PFSK-1 (cell line): ENCODE measurements at regions not wholly inside any gene's neighbourhood (a gene's known extent, or its start where the extent isn't known, plus 50 kb on each side); places are given as distances from the start of the nearest gene placed in this dataset.
A peak's percentile ranks its signal among the peaks of the same experiment; 100 is the strongest.

Experiments
- FOXP2 ChIP-seq: optimal IDR thresholded peaks from 2 replicates; pipeline ENCODE3; 2011; ENCODE audit warnings: borderline replicate concordance, control low read depth, inconsistent platforms; ENCODE audit not compliant: insufficient read depth; ENCODE audit errors: extremely low read length, extremely low read depth
- POLR2AphosphoS5 ChIP-seq: IDR thresholded peaks from 2 replicates; pipeline ENCODE4 v1.6.1; 2012; ENCODE audit warnings: low read depth, mild to moderate bottlenecking, control low read depth, low read length, moderate library complexity
- SIN3A ChIP-seq: IDR thresholded peaks from 2 replicates; pipeline ENCODE4 v1.6.1; 2012; ENCODE audit warnings: mild to moderate bottlenecking, low read length, moderate library complexity, borderline replicate concordance; ENCODE audit not compliant: insufficient read depth
- TAF1 ChIP-seq: IDR thresholded peaks from 2 replicates; pipeline ENCODE4 v1.6.1; 2012; ENCODE audit warnings: low read length, control low read depth, borderline replicate concordance; ENCODE audit not compliant: insufficient read depth
- TF ChIP-seq, protein P1 (sequence below), 2 experiments: IDR thresholded peaks; 2 replicates each; pipeline versions ENCODE4 v1.6.1 to v1.8.0; 2011 to 2012; ENCODE audit warnings: low read depth in 2 of 2, low read length in 2 of 2, control low read depth in 1 of 2, inconsistent platforms in 1 of 2, mild to moderate bottlenecking in 1 of 2, moderate library complexity in 1 of 2; ENCODE audit not compliant: insufficient read depth in 1 of 2

DNA sequence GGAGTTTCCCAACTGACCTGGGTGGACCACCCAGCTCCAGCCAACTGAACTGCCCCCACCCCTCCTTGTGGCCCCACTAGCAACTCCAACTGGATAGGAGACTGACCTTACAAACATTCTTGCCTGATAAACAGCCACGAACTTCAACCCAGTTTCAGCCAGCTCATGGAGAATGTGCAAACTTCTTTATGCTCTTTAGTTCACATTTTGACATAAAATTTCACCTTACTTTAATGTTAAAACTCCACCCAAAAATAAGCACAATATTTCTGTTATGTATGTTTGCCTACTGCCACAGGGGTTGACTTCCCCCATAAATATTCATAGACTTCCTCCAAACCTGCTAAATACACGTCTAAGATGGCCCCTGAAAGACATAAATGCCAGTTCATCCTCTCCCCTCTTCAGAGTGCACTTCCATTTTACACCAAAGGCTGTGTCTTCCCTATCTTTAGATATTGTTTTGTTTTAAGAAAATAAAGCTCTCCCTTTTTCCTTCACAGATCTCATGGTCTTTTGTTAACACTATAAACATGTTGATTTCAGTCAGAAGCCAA, 643.7 kb downstream of the EPM2A start:
- no peak for TF ChIP-seq FOXP2
- TF ChIP-seq, protein P1, sequence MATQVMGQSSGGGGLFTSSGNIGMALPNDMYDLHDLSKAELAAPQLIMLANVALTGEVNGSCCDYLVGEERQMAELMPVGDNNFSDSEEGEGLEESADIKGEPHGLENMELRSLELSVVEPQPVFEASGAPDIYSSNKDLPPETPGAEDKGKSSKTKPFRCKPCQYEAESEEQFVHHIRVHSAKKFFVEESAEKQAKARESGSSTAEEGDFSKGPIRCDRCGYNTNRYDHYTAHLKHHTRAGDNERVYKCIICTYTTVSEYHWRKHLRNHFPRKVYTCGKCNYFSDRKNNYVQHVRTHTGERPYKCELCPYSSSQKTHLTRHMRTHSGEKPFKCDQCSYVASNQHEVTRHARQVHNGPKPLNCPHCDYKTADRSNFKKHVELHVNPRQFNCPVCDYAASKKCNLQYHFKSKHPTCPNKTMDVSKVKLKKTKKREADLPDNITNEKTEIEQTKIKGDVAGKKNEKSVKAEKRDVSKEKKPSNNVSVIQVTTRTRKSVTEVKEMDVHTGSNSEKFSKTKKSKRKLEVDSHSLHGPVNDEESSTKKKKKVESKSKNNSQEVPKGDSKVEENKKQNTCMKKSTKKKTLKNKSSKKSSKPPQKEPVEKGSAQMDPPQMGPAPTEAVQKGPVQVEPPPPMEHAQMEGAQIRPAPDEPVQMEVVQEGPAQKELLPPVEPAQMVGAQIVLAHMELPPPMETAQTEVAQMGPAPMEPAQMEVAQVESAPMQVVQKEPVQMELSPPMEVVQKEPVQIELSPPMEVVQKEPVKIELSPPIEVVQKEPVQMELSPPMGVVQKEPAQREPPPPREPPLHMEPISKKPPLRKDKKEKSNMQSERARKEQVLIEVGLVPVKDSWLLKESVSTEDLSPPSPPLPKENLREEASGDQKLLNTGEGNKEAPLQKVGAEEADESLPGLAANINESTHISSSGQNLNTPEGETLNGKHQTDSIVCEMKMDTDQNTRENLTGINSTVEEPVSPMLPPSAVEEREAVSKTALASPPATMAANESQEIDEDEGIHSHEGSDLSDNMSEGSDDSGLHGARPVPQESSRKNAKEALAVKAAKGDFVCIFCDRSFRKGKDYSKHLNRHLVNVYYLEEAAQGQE (IDR thresholded peaks at IDR 0.05; ENCODE audit: insufficient read depth in 1 of 2, low read depth in 2 of 2, low read length in 2 of 2) = no peak
- TF ChIP-seq SIN3A = no peak
- no peak for TF ChIP-seq TAF1
- no peak for TF ChIP-seq POLR2AphosphoS5

DNA sequence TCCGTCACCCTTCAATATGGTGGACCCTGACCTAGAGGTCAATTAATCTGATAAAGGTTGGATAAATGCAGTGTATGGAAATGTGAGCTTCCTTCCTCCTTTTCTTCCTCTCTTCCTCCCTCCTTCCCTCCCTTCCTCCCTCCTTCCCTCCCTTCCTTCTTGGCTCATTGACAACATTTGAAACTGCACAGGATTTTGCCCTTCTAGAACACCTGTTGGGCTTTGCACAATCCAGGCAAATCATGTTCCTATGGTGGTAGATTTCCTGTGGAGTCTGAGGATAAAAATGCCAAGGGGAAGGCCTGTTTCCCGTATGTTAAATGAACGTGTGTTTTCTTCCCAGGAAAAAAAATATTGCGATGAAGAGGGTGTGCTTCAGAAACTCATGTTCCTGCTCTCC, 642.8 kb downstream of the EPM2A start:
- TF ChIP-seq POLR2AphosphoS5 = no peak

DNA sequence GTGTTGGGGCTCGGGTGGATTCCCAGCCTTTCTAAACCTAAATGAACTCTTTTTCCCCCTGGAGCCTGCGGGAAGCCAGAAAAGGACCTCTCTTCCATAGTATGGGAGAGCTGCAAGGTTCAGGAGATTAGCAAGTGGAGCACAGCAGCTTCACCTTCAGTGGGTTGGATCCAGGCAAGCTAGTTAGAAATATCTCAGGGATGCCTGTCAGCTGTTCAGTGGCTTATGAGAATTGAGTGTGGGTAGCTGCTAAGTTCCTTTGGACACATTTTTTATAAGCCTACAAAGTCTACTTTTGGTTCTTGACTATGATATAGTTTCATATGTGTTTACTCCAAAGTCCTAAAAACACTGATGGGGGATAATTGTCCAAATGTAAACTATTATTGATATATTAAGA, 642.1 kb downstream of the EPM2A start:
- TF ChIP-seq, protein P1 (IDR thresholded peaks at IDR 0.05; ENCODE audit: insufficient read depth in 1 of 2, low read depth in 2 of 2, low read length in 2 of 2) = no peak
- no peak for TF ChIP-seq POLR2AphosphoS5
- TF ChIP-seq TAF1 = no peak
- TF ChIP-seq SIN3A = no peak
- TF ChIP-seq FOXP2 = no peak

DNA sequence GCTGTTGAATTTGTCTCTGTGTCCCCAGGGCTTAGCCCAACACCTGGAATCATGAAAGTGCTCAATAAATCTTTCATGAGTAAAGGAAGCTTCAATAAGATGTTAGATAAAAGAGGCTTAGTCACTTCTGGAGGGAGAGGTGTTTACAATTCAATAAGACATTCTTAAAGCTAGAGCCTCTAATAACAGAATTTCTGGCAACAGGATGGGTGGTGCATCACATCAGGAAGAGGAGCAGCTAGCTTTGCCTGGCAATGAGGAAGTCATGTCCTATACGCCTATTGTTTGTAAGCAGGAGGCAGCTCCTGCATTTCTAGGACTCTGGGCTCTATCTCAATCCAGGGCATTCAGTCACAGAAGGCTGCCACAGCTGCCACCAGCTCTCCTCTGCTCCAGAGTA, 638.5 kb downstream of the EPM2A start:
- TF ChIP-seq SIN3A (0 out of 2 replicates have a peak, but pooled peaks have one; percentile 7), FOXP2 (no peak)

DNA sequence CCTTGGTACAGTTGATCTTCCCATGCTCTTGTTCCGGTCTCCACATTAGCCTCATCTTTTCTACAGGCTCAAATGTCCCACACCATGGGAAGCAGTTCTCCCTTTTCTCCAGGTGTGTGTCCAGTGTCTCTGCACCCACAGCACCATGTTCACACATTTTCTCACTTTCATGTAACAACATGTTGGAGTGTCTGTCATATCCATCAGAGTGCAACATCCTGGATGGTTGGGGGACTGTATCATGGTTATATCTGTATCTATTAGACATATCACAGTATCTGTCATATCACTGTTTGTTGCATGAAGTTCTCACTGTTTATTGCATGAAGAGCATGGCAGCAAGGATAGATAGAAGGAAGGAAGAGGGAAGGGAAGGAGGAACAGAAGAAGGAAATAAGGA, 635.6 kb downstream of the EPM2A start:
- TF ChIP-seq POLR2AphosphoS5 = no peak

DNA sequence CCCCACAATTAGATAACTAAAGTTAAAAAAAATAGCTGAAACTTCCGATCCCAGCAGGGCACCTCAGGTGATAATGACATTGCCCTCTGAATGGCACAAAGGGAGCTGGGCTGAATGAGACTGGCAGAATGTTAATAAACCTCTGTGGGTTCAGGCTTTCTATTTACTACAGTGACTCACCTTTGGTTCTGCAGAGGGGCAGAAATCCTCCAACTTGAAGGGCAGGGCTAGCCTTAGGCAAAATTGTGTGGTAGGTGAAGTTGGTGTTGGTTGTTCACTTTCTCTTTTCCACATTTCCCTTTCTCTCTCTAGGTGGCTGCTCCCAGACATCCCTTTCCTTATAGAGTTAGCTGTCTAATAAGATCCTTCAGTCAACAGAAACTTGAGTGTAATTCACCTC, 625.2 kb downstream of the EPM2A start:
- no peak for TF ChIP-seq FOXP2
- no peak for TF ChIP-seq TAF1
- TF ChIP-seq, protein P1 (IDR thresholded peaks at IDR 0.05; ENCODE audit: insufficient read depth in 1 of 2, low read depth in 2 of 2, low read length in 2 of 2) = no peak
- TF ChIP-seq POLR2AphosphoS5 = no peak
- TF ChIP-seq SIN3A = no peak

DNA sequence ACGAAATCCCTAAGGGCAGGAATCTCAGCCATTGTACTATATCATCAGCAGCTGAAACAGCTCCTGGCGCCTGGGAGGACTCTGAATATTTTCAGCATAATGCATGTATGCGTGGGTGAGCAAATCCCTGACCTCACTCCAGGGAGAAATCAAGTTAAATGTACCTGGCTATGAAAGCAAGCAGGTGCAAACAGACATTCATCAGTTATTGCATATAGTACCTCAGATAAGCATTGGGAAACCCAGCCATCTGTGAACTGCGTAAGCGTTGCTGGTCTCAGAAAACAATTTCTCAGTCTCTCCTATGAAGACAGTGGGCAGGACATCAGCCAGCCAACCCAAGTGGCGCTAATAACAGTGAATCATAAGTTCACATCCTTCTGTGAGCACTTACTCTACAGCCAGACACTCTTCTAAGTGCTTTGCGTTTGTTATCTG, 622.6 kb downstream of the EPM2A start:
- no peak for TF ChIP-seq FOXP2
- TF ChIP-seq SIN3A = no peak
- TF ChIP-seq TAF1 = no peak
- no peak for TF ChIP-seq POLR2AphosphoS5
- TF ChIP-seq, protein P1 (IDR thresholded peaks at IDR 0.05; ENCODE audit: insufficient read depth in 1 of 2, low read depth in 2 of 2, low read length in 2 of 2) = no peak
